IPS-18c (cell line): ENCODE measurements at regions not wholly inside any gene's neighbourhood (a gene's known extent, or its start where the extent isn't known, plus 50 kb on each side); places are given as distances from the start of the nearest gene placed in this dataset.

Experiments
- H3K4me3 ChIP-seq: 2 replicates; pipeline ENCODE4 v1.7.0; 2013; ENCODE audit warnings: low read depth, mild to moderate bottlenecking, low read length, moderate library complexity; ENCODE audit not compliant: insufficient read depth
- H3K9me3 ChIP-seq: one replicate; pipeline ENCODE4 v1.6.1; 2013; ENCODE audit warnings: mild to moderate bottlenecking, low read length, moderate library complexity; ENCODE audit not compliant: control insufficient read depth, insufficient read depth

GRCh38 chr2:120464448-120464931 lies 118.6 kb downstream of the INHBB start:
- Histone ChIP-seq H3K4me3 (no peak overlapping the region), H3K9me3 (no peaks in the 10 kb centered on the region)

GRCh38 chr2:120465012-120465700 lies 119.2 kb downstream of the INHBB start:
- no peaks in the 10 kb centered on the region for H3K9me3 ChIP-seq
- H3K4me3 ChIP-seq: no peak overlapping the region; the same call in 1 of the 2 replicates

- H3K4me3 ChIP-seq: no peak overlapping the region; the same call in 1 of the 2 replicates
- H3K9me3 ChIP-seq: no peaks in the 10 kb centered on the region
Observed at GRCh38 chr2:120465701-120465988, 119.7 kb downstream of the INHBB start.

GRCh38 chr2:120465989-120466703 lies 120.2 kb downstream of the INHBB start:
- Histone ChIP-seq H3K4me3 (no peak overlapping the region), H3K9me3 (no peaks in the 10 kb centered on the region)

GRCh38 chr2:120466704-120467054 lies 120.7 kb downstream of the INHBB start:
- Histone ChIP-seq H3K4me3 (no peak overlapping the region), H3K9me3 (peaks cover 1% of the 10 kb centered on the region)

- Histone ChIP-seq H3K4me3 (no peak overlapping the region), H3K9me3 (peaks cover 6% of the 10 kb centered on the region)
Observed at GRCh38 chr2:120468136-120468535, 122.2 kb downstream of the INHBB start.

- H3K4me3 ChIP-seq: no peak overlapping the region
- H3K9me3 ChIP-seq: peaks cover 6% of the 10 kb centered on the region
Observed at GRCh38 chr2:120469426-120469825, 123.5 kb downstream of the INHBB start.

GRCh38 chr2:120470041-120470965 lies 124.4 kb downstream of the INHBB start:
- peaks cover 6% of the 10 kb centered on the region for H3K9me3 ChIP-seq
- no peak overlapping the region for H3K4me3 ChIP-seq

GRCh38 chr2:120471166-120471565 lies 125.2 kb downstream of the INHBB start:
- H3K9me3 ChIP-seq: peaks cover 6% of the 10 kb centered on the region
- no peak overlapping the region for H3K4me3 ChIP-seq

- Histone ChIP-seq H3K4me3 (no peak overlapping the region), H3K9me3 (peaks cover 6% of the 10 kb centered on the region)
Observed at GRCh38 chr2:120472031-120472430, 126.1 kb downstream of the INHBB start.

GRCh38 chr2:120472891-120473309 lies 127.0 kb downstream of the INHBB start:
- H3K9me3 ChIP-seq: peaks cover 6% of the 10 kb centered on the region
- no peak overlapping the region for H3K4me3 ChIP-seq

GRCh38 chr2:120473522-120474271 lies 127.8 kb downstream of the INHBB start:
- Histone ChIP-seq H3K9me3 (peaks cover 6% of the 10 kb centered on the region), H3K4me3 (no peak overlapping the region)

- H3K9me3 ChIP-seq: peaks cover 6% of the 10 kb centered on the region
- no peak overlapping the region for H3K4me3 ChIP-seq
Observed at GRCh38 chr2:120474486-120474885, 128.6 kb downstream of the INHBB start.

- Histone ChIP-seq H3K4me3 (no peak overlapping the region), H3K9me3 (peaks cover 6% of the 10 kb centered on the region)
Observed at GRCh38 chr2:120476141-120476540, 130.2 kb downstream of the INHBB start.

- H3K9me3 ChIP-seq: peaks cover 2% of the 10 kb centered on the region
- H3K4me3 ChIP-seq: no peak overlapping the region
Observed at GRCh38 chr2:120477198-120477597, 131.3 kb downstream of the INHBB start.

- no peaks in the 10 kb centered on the region for H3K9me3 ChIP-seq
- H3K4me3 ChIP-seq: no peak overlapping the region
Observed at GRCh38 chr2:120477831-120478481, 132.0 kb downstream of the INHBB start.
